SK-N-MC (cell line): ENCODE measurements at regions not wholly inside any gene's neighbourhood (a gene's known extent, or its start where the extent isn't known, plus 50 kb on each side); places are given as distances from the start of the nearest gene placed in this dataset.

ENCODE experiments used
- EZH2 ChIP-seq: fragments of 200-600 bp; sonication (generic); IDR thresholded peaks from one replicate; pipeline ENCODE4 v1.6.1; 2017; ENCODE audit warnings: antibody characterized with exemption
- POLR2AphosphoS5 ChIP-seq: IDR thresholded peaks from 2 replicates; pipeline ENCODE4 v1.6.1; 2012; ENCODE audit warnings: mild to moderate bottlenecking, low read depth, low read length, borderline replicate concordance

DNA sequence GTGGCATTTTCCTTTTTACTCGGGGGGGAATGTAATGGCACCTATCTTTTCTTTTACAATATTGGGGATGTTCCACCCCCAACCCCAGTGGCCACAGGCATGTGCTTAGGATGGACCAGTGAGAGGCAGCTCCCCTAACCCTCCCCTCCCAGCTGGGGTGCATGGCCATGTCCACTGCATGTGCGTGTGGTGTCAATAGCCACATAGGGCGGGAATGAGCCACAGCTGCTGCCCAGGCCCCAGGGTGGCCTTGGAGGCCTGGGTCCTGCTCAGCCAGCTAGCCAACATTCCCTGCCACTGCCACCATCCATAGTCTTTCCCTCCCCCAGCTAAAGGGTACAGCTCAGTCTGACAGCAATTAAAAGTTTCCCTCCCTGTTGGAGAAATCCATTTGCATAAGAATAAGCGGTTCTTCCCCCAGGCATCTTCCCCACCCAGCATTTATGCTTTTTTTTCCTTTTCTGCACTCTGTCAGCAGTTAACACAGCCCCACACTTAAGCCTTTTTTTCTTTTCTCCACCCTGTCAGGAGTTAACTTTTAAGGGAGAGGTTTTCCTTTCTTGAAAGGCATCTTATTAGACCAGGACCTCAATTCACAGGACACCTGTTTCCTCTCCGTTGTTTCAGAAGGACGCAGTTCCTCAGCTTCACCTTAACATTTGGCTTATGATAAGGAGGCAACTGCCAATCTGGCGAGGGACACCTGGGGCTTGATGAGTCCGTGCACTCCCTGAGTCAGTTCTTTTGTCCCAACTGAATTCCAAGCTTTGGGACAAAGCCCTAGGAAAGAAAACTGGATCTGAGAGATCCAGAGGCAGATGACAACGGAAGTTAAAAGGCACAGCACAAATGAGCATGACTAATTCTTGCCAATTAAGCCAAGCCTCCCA, 121.4 kb downstream of the TPBG start:
- peak; percentile 40; the same call in 1 of the 2 replicates for TF ChIP-seq POLR2AphosphoS5
- no peak for TF ChIP-seq EZH2
